WTC11 (cell line): ENCODE measurements at regions not wholly inside any gene's neighbourhood (a gene's known extent, or its start where the extent isn't known, plus 50 kb on each side); places are given as distances from the start of the nearest gene placed in this dataset.

Experiments used
- ATAC-seq: fragments of 200-7000 bp; cut with Tn5 transposase; 2 replicates; pipeline ENCODE4 v1.10.0; 2021; ENCODE audit warnings: mild to moderate bottlenecking, moderate library complexity
- CTCF ChIA-PET: fragments of 300-600 bp; sonication (Branson Sonifier 250); formaldehyde crosslinking; loops from one replicate; lab custom pipeline; 2021; ENCODE audit warnings: antibody characterized with exemption; lab: Charles Lee
- POLR2A ChIA-PET: fragments of 350-600 bp; sonication (Branson Sonifier 250); formaldehyde crosslinking; loops from one replicate; lab custom pipeline; 2021; ENCODE audit warnings: antibody characterized with exemption; lab: Charles Lee
- DNase-seq: peaks from one replicate; pipeline ENCODE4 v3.0.0; 2021; ENCODE audit warnings: low spot score
- H3K27ac Mint-ChIP-seq: 2 replicates; pipeline ENCODE4 v1.8.0; 2021; ENCODE audit warnings: mixed read lengths
- H3K27me3 Mint-ChIP-seq: 2 replicates; pipeline ENCODE4 v1.8.0; 2021; ENCODE audit warnings: low read depth, mild to moderate bottlenecking, moderate library complexity, mixed read lengths
- H3K36me3 Mint-ChIP-seq: 2 replicates; pipeline ENCODE4 v1.8.0; 2021; ENCODE audit warnings: mixed read lengths
- H3K4me1 Mint-ChIP-seq: 2 replicates; pipeline ENCODE4 v1.8.0; 2022; ENCODE audit warnings: mixed read lengths
- H3K4me3 Mint-ChIP-seq: 2 replicates; pipeline ENCODE4 v1.8.0; 2021; ENCODE audit warnings: mild to moderate bottlenecking, moderate library complexity, mixed read lengths
- H3K9me3 Mint-ChIP-seq: 2 replicates; pipeline ENCODE4 v1.8.0; 2021; ENCODE audit warnings: mixed read lengths
- FOXK1 ChIP-seq: sonication (generic); formaldehyde crosslinking; IDR thresholded peaks from 2 replicates; pipeline ENCODE4 v1.8.0; 2022; ENCODE audit warnings: mild to moderate bottlenecking, moderate library complexity, missing genetic modification reagents
- GABPB1 ChIP-seq: sonication (generic); formaldehyde crosslinking; IDR thresholded peaks from 2 replicates; pipeline ENCODE4 v1.8.1; 2023; ENCODE audit warnings: mild to moderate bottlenecking, missing genetic modification reagents
- RELA ChIP-seq: sonication (generic); formaldehyde crosslinking; IDR thresholded peaks from 2 replicates; pipeline ENCODE4 v1.8.1; 2022; ENCODE audit warnings: missing genetic modification reagents, mild to moderate bottlenecking, borderline replicate concordance
- SMAD4 ChIP-seq: sonication (generic); formaldehyde crosslinking; IDR thresholded peaks from 2 replicates; pipeline ENCODE4 v1.8.0; 2022; ENCODE audit warnings: mild to moderate bottlenecking, missing genetic modification reagents
- SOX15 ChIP-seq: fragments of 250-450 bp; sonication (Bioruptor Pico); IDR thresholded peaks from 2 replicates; pipeline ENCODE4 v1.9.0; 2021; ENCODE audit warnings: mild to moderate bottlenecking
- TEAD1 ChIP-seq: sonication (generic); formaldehyde crosslinking; IDR thresholded peaks from 2 replicates; pipeline ENCODE4 v1.8.0; 2022; ENCODE audit warnings: mild to moderate bottlenecking, missing genetic modification reagents
- TP53 ChIP-seq: sonication (generic); formaldehyde crosslinking; IDR thresholded peaks from 2 replicates; pipeline ENCODE4 v1.8.1; 2023; ENCODE audit warnings: mild to moderate bottlenecking, missing genetic modification reagents
- ZNF138 ChIP-seq: sonication (generic); formaldehyde crosslinking; conservative IDR thresholded peaks from 2 replicates; pipeline ENCODE4 v1.8.1; 2022; ENCODE audit warnings: mild to moderate bottlenecking, moderate library complexity, missing genetic modification reagents
- ZNF396 ChIP-seq: fragments of 250-450 bp; sonication (Bioruptor Pico); IDR thresholded peaks from 2 replicates; pipeline ENCODE4 v1.8.0; 2021; ENCODE audit warnings: mild to moderate bottlenecking, moderate library complexity, borderline replicate concordance
- ZNF671 ChIP-seq: fragments of 250-450 bp; sonication (Bioruptor Pico); IDR thresholded peaks from 2 replicates; pipeline ENCODE4 v1.8.0; 2021; ENCODE audit warnings: mild to moderate bottlenecking
- TF ChIP-seq, protein P1 (sequence below): sonication (generic); formaldehyde crosslinking; IDR thresholded peaks from 2 replicates; pipeline ENCODE4 v1.8.1; 2023; ENCODE audit warnings: mild to moderate bottlenecking, missing genetic modification reagents, moderate library complexity
- TF ChIP-seq, protein P2 (sequence below): sonication (generic); formaldehyde crosslinking; IDR thresholded peaks from 2 replicates; pipeline ENCODE4 v1.8.0; 2023; ENCODE audit warnings: missing genetic modification reagents, mild to moderate bottlenecking, borderline replicate concordance
- TF ChIP-seq, protein P3 (sequence below): sonication (generic); formaldehyde crosslinking; IDR thresholded peaks from 2 replicates; pipeline ENCODE4 v1.8.1; 2023; ENCODE audit warnings: mild to moderate bottlenecking, missing genetic modification reagents
- TF ChIP-seq, protein P4 (sequence below): sonication (generic); formaldehyde crosslinking; IDR thresholded peaks from 2 replicates; pipeline ENCODE4 v1.8.1; 2023; ENCODE audit warnings: mild to moderate bottlenecking, moderate library complexity, missing genetic modification reagents
- TF ChIP-seq, protein P5 (sequence below): sonication (generic); formaldehyde crosslinking; conservative IDR thresholded peaks from 2 replicates; pipeline ENCODE4 v1.8.1; 2022; ENCODE audit warnings: mild to moderate bottlenecking, missing genetic modification reagents
- TF ChIP-seq, protein P6 (sequence below): fragments of 250-450 bp; sonication (Bioruptor Pico); IDR thresholded peaks from 2 replicates; pipeline ENCODE4 v1.9.0; 2021; ENCODE audit warnings: mild to moderate bottlenecking
- TF ChIP-seq, protein P7 (sequence below): fragments of 200-600 bp; IDR thresholded peaks from 2 replicates; pipeline ENCODE4 v1.8.0; 2022; ENCODE audit warnings: antibody characterized with exemption
- TF ChIP-seq, protein P8 (sequence below): sonication (generic); formaldehyde crosslinking; conservative IDR thresholded peaks from 2 replicates; pipeline ENCODE4 v1.8.1; 2023; ENCODE audit warnings: mild to moderate bottlenecking, low read depth, missing genetic modification reagents, moderate library complexity

DNA sequence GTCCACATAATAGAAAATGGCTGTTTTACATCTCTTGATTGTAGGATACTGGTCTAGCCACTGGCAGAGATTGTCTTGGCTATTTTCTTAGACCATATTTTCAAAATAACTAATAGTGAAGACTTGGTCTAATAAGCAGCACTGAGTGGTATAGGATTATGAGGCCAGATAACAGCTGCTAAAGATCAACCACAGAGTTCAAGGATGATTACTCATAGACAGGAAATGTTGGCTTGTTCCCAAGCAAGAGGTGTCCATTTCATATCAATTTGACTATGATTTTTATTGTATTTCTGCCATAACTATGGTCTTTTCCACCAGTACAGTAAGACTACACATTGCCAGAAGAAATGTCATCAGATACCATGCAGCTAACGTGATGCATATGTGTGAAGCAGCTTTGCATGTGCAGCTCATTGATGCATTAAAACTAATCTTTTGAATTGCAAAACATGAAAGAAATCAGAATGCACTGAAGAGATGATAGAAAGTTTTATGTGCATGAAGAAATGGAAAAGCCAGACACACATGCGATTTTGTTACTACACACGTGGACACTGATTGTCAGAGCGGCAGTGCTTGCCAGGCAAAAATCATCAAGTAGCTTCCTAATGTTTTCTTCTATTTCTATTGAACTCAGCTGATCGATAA, 693.3 kb downstream of the CDH11 start (continued):
- TF ChIP-seq FOXK1, result no peak
- TF ChIP-seq SOX15 (CRISPR knock-in tag), result no peak
- TF ChIP-seq, protein P1, sequence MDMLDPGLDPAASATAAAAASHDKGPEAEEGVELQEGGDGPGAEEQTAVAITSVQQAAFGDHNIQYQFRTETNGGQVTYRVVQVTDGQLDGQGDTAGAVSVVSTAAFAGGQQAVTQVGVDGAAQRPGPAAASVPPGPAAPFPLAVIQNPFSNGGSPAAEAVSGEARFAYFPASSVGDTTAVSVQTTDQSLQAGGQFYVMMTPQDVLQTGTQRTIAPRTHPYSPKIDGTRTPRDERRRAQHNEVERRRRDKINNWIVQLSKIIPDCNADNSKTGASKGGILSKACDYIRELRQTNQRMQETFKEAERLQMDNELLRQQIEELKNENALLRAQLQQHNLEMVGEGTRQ (CRISPR knock-in tag), result no peak

DNA sequence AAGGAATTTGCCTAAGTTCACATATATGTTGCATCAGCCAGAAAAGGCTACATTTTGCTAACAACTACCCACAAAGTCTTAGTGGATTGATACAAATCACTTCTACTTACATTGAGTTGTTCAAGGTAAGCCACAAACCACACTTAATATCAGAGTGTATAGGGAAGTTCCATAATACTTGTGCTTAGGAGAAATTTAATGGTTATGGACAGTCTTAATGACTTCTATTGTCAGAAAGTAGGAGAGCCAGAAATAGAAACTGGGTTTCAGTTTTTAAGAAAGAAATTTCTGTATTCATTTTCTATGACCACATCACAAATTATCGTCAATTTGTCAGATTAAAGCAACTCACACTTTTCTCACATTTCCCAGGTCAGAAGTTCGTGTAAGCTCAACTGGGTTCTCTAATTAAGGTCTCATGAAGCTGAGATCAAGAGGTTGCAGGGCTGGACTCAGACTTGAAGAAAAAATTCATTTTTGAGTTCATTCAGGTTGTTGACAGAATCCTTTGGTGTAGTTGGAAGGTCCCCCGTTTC, 695.7 kb downstream of the CDH11 start:
- no peak for DNase-seq
- Mint-ChIP-seq H3K9me3 (peaks cover 24% of the 10 kb centered on the region), H3K36me3 (peaks cover 21% of the 10 kb centered on the region), H3K4me3 (no peak overlapping the region), H3K4me1 (no peaks in the 10 kb centered on the region), H3K27me3 (no peaks in the 10 kb centered on the region), H3K27ac (no peak overlapping the region)
- ChIA-PET POLR2A (no interaction called here), CTCF (no interaction called here)
- TF ChIP-seq, protein P2, sequence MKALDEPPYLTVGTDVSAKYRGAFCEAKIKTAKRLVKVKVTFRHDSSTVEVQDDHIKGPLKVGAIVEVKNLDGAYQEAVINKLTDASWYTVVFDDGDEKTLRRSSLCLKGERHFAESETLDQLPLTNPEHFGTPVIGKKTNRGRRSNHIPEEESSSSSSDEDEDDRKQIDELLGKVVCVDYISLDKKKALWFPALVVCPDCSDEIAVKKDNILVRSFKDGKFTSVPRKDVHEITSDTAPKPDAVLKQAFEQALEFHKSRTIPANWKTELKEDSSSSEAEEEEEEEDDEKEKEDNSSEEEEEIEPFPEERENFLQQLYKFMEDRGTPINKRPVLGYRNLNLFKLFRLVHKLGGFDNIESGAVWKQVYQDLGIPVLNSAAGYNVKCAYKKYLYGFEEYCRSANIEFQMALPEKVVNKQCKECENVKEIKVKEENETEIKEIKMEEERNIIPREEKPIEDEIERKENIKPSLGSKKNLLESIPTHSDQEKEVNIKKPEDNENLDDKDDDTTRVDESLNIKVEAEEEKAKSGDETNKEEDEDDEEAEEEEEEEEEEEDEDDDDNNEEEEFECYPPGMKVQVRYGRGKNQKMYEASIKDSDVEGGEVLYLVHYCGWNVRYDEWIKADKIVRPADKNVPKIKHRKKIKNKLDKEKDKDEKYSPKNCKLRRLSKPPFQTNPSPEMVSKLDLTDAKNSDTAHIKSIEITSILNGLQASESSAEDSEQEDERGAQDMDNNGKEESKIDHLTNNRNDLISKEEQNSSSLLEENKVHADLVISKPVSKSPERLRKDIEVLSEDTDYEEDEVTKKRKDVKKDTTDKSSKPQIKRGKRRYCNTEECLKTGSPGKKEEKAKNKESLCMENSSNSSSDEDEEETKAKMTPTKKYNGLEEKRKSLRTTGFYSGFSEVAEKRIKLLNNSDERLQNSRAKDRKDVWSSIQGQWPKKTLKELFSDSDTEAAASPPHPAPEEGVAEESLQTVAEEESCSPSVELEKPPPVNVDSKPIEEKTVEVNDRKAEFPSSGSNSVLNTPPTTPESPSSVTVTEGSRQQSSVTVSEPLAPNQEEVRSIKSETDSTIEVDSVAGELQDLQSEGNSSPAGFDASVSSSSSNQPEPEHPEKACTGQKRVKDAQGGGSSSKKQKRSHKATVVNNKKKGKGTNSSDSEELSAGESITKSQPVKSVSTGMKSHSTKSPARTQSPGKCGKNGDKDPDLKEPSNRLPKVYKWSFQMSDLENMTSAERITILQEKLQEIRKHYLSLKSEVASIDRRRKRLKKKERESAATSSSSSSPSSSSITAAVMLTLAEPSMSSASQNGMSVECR (CRISPR knock-in tag), result no peak
- TF ChIP-seq, protein P3, sequence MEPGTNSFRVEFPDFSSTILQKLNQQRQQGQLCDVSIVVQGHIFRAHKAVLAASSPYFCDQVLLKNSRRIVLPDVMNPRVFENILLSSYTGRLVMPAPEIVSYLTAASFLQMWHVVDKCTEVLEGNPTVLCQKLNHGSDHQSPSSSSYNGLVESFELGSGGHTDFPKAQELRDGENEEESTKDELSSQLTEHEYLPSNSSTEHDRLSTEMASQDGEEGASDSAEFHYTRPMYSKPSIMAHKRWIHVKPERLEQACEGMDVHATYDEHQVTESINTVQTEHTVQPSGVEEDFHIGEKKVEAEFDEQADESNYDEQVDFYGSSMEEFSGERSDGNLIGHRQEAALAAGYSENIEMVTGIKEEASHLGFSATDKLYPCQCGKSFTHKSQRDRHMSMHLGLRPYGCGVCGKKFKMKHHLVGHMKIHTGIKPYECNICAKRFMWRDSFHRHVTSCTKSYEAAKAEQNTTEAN, result no peak
- TF ChIP-seq ZNF396 (CRISPR knock-in tag), result no peak
- TF ChIP-seq GABPB1, result no peak
- TF ChIP-seq SMAD4 (CRISPR knock-in tag), result no peak
- no peak for TF ChIP-seq ZNF138 (CRISPR knock-in tag)
- no peak for TF ChIP-seq TP53 (CRISPR knock-in tag)
- TF ChIP-seq RELA, result no peak
- TF ChIP-seq, protein P1 (CRISPR knock-in tag), result no peak
- TF ChIP-seq, protein P4, sequence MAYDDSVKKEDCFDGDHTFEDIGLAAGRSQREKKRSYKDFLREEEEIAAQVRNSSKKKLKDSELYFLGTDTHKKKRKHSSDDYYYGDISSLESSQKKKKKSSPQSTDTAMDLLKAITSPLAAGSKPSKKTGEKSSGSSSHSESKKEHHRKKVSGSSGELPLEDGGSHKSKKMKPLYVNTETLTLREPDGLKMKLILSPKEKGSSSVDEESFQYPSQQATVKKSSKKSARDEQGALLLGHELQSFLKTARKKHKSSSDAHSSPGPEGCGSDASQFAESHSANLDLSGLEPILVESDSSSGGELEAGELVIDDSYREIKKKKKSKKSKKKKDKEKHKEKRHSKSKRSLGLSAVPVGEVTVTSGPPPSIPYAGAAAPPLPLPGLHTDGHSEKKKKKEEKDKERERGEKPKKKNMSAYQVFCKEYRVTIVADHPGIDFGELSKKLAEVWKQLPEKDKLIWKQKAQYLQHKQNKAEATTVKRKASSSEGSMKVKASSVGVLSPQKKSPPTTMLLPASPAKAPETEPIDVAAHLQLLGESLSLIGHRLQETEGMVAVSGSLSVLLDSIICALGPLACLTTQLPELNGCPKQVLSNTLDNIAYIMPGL (CRISPR knock-in tag), result no peak
- TF ChIP-seq TEAD1 (CRISPR knock-in tag), result no peak
- TF ChIP-seq, protein P5, sequence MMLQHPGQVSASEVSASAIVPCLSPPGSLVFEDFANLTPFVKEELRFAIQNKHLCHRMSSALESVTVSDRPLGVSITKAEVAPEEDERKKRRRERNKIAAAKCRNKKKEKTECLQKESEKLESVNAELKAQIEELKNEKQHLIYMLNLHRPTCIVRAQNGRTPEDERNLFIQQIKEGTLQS (CRISPR knock-in tag), result no peak
- TF ChIP-seq, protein P6, sequence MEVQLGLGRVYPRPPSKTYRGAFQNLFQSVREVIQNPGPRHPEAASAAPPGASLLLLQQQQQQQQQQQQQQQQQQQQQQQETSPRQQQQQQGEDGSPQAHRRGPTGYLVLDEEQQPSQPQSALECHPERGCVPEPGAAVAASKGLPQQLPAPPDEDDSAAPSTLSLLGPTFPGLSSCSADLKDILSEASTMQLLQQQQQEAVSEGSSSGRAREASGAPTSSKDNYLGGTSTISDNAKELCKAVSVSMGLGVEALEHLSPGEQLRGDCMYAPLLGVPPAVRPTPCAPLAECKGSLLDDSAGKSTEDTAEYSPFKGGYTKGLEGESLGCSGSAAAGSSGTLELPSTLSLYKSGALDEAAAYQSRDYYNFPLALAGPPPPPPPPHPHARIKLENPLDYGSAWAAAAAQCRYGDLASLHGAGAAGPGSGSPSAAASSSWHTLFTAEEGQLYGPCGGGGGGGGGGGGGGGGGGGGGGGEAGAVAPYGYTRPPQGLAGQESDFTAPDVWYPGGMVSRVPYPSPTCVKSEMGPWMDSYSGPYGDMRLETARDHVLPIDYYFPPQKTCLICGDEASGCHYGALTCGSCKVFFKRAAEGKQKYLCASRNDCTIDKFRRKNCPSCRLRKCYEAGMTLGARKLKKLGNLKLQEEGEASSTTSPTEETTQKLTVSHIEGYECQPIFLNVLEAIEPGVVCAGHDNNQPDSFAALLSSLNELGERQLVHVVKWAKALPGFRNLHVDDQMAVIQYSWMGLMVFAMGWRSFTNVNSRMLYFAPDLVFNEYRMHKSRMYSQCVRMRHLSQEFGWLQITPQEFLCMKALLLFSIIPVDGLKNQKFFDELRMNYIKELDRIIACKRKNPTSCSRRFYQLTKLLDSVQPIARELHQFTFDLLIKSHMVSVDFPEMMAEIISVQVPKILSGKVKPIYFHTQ (CRISPR knock-in tag), result no peak
- TF ChIP-seq, protein P7, sequence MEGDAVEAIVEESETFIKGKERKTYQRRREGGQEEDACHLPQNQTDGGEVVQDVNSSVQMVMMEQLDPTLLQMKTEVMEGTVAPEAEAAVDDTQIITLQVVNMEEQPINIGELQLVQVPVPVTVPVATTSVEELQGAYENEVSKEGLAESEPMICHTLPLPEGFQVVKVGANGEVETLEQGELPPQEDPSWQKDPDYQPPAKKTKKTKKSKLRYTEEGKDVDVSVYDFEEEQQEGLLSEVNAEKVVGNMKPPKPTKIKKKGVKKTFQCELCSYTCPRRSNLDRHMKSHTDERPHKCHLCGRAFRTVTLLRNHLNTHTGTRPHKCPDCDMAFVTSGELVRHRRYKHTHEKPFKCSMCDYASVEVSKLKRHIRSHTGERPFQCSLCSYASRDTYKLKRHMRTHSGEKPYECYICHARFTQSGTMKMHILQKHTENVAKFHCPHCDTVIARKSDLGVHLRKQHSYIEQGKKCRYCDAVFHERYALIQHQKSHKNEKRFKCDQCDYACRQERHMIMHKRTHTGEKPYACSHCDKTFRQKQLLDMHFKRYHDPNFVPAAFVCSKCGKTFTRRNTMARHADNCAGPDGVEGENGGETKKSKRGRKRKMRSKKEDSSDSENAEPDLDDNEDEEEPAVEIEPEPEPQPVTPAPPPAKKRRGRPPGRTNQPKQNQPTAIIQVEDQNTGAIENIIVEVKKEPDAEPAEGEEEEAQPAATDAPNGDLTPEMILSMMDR, result no peak
- TF ChIP-seq, protein P8, sequence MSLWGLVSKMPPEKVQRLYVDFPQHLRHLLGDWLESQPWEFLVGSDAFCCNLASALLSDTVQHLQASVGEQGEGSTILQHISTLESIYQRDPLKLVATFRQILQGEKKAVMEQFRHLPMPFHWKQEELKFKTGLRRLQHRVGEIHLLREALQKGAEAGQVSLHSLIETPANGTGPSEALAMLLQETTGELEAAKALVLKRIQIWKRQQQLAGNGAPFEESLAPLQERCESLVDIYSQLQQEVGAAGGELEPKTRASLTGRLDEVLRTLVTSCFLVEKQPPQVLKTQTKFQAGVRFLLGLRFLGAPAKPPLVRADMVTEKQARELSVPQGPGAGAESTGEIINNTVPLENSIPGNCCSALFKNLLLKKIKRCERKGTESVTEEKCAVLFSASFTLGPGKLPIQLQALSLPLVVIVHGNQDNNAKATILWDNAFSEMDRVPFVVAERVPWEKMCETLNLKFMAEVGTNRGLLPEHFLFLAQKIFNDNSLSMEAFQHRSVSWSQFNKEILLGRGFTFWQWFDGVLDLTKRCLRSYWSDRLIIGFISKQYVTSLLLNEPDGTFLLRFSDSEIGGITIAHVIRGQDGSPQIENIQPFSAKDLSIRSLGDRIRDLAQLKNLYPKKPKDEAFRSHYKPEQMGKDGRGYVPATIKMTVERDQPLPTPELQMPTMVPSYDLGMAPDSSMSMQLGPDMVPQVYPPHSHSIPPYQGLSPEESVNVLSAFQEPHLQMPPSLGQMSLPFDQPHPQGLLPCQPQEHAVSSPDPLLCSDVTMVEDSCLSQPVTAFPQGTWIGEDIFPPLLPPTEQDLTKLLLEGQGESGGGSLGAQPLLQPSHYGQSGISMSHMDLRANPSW (CRISPR knock-in tag), result no peak
- no peak for TF ChIP-seq SOX15 (CRISPR knock-in tag)
- no peak for TF ChIP-seq ZNF671
- no peak for ATAC-seq
